ENCODE measurements at regions not wholly inside any gene's neighbourhood (a gene's known extent, or its start where the extent isn't known, plus 50 kb on each side); places are given as distances from the start of the nearest gene placed in this dataset.

DNA sequence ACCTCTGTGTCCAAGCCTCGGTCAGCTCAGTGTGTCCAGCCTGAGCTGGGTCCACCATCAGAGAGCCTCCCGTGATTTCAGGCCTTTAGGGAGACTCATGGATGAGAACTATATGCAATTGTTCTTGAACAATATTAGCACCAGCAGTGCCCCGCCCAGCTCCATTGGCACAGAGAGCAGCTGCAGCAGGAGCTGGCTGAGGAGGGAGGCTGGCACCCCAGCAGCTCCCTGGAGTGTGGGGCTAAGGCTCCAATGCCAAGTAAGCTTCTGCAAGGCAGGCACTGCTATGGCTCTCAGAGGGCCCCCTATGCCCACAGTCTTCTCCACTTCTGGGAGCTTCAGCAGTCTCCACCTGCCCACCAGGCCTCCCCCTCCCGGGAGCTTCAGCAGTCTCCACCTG, 593.3 kb downstream of the MATN1 start:
- H3K27ac ChIP-seq = peak overlapping the region in 2 of 4 donors; percentile 31 to 61
- WGBS, 2 donors = 73 to 75% methylated on average over 2 to 4 of the region's 4 CpGs
- H3K9me3 ChIP-seq = no peaks in the 10 kb centered on the region
- H3K4me1 ChIP-seq = peaks cover 5 to 19% (median 11%) of the 10 kb centered on the region in 4 donors
- DNase-seq (no peak), ATAC-seq (ENCODE audit: low FRiP score in 2 of 2) (no peak)
- H3K4me3 ChIP-seq = peak overlapping the region in 1 of 4 donors; percentile 13
- no peaks in the 10 kb centered on the region for H3K36me3 ChIP-seq
- TF ChIP-seq POLR2A (IDR thresholded peaks at IDR 0.05) = no peak
- TF ChIP-seq, protein P1, sequence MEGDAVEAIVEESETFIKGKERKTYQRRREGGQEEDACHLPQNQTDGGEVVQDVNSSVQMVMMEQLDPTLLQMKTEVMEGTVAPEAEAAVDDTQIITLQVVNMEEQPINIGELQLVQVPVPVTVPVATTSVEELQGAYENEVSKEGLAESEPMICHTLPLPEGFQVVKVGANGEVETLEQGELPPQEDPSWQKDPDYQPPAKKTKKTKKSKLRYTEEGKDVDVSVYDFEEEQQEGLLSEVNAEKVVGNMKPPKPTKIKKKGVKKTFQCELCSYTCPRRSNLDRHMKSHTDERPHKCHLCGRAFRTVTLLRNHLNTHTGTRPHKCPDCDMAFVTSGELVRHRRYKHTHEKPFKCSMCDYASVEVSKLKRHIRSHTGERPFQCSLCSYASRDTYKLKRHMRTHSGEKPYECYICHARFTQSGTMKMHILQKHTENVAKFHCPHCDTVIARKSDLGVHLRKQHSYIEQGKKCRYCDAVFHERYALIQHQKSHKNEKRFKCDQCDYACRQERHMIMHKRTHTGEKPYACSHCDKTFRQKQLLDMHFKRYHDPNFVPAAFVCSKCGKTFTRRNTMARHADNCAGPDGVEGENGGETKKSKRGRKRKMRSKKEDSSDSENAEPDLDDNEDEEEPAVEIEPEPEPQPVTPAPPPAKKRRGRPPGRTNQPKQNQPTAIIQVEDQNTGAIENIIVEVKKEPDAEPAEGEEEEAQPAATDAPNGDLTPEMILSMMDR (IDR thresholded peaks at IDR 0.05) = no peak
- no peak for TF ChIP-seq EP300 (IDR thresholded peaks at IDR 0.05)
- no peak for TF ChIP-seq POLR2AphosphoS5 (IDR thresholded peaks at IDR 0.05)
- H3K27me3 ChIP-seq = no peaks in the 10 kb centered on the region

DNA sequence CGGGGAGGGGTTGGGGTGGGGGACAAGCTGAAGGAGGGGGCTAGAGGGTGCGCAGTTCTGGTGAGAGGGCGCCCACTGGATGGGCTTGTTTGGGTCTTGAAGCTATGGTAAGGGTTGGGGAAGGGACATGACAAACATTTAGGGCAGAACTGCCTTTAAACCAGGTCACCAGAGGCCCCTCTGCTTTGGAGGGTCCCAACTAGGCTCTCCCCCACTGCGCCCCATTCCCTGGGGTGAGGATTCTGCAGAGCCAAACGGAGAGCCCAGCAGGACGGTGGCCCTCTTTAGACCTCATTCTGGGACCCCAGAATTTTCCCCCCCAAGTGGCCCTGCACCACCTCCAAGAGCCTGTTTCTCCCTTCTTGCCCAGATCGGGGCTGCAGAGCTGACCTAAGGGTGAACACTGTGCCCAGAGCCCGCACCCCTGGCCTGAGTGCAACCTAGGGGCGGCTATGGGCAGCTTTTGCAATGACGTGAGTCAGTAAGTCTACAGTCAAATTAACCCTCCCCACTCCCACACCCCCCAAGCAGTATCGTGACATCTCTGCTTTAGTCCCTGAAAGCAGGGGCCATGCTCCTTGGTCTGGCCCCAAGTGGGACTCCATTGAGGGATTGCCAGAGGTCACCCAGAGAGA, 593.8 kb downstream of the MATN1 start:
- no peak for ATAC-seq (ENCODE audit: low FRiP score in 2 of 2)
- no peaks in the 10 kb centered on the region for H3K36me3 ChIP-seq

DNA sequence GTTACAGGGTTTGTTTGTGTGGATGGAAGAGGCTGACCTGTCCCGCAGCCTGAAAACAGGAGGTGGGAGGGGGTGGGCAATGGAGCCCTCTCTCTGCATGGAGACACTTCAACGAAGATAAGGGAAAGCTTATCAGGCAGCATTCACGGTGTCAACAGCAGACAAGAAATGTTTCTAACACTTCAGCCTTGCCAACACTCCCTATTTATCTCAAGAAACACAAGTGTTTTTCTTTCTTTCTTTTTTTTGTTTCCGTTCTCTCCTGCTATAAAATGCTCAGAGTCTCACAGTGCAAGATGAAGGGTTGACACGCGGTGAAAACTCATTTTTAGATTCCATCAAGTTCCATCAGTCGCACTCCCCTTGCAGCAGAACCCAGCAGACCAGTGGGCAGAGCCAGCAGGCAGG, 594.4 kb downstream of the MATN1 start:
- DNase-seq (no peak), ATAC-seq (ENCODE audit: low FRiP score in 2 of 2) (no peak)
- no peak overlapping the region for H3K4me3 ChIP-seq
- H3K27me3 ChIP-seq = no peaks in the 10 kb centered on the region
- TF ChIP-seq EP300 (IDR thresholded peaks at IDR 0.05) = no peak
- TF ChIP-seq, protein P1 (IDR thresholded peaks at IDR 0.05) = no peak
- no peak for TF ChIP-seq POLR2AphosphoS5 (IDR thresholded peaks at IDR 0.05)
- TF ChIP-seq POLR2A (IDR thresholded peaks at IDR 0.05) = no peak
- peaks cover 5 to 21% (median 12%) of the 10 kb centered on the region in 4 donors for H3K4me1 ChIP-seq
- no peaks in the 10 kb centered on the region for H3K36me3 ChIP-seq
- WGBS, 2 donors = 25 to 37% methylated on average over 7 of the region's 7 CpGs
- no peak overlapping the region for H3K27ac ChIP-seq
- no peaks in the 10 kb centered on the region for H3K9me3 ChIP-seq

More for the DNA sequence above, 593.8 kb downstream of the MATN1 start:
- Histone ChIP-seq H3K9me3 (no peaks in the 10 kb centered on the region), H3K27ac (peak overlapping the region in 2 of 4 donors; percentile 31 to 61), H3K4me1 (peaks cover 5 to 19% (median 11%) of the 10 kb centered on the region in 4 donors), H3K4me3 (peak overlapping the region in 1 of 4 donors; percentile 13), H3K27me3 (no peaks in the 10 kb centered on the region)
- DNase-seq = no peak
- TF ChIP-seq, protein P1 (IDR thresholded peaks at IDR 0.05) = no peak
- TF ChIP-seq POLR2A (IDR thresholded peaks at IDR 0.05) (no peak), EP300 (IDR thresholded peaks at IDR 0.05) (no peak), POLR2AphosphoS5 (IDR thresholded peaks at IDR 0.05) (no peak)
- 67 to 72% methylated on average over 7 to 11 of the region's 11 CpGs for WGBS, 2 donors

DNA sequence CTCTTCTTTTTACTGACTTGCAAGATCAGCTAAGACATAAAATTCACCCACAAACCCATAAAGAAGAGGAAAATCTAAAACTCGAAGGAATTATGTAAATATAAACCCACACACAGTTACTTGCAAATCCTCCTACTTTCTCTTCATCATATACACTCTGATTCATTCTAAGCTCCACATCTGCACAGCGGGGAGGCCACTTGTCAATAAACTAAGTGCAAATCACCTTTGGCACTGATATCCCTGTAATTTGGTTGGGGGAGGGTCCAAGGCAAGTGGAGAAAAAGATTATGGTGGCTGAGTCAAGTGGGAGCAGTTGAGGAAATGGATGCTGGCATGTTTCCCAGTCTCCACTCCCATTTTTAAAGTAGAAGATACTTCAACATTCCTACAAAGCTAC, 596.5 kb downstream of the MATN1 start:
- no peaks in the 10 kb centered on the region for H3K27me3 ChIP-seq
- TF ChIP-seq, protein P1 (IDR thresholded peaks at IDR 0.05) = no peak
- TF ChIP-seq POLR2A (IDR thresholded peaks at IDR 0.05) (no peak), POLR2AphosphoS5 (IDR thresholded peaks at IDR 0.05) (no peak), EP300 (IDR thresholded peaks at IDR 0.05) (no peak)
- WGBS, 2 donors = 50 to 71% methylated on average over 2 of the region's 2 CpGs
- H3K27ac ChIP-seq = no peak overlapping the region
- peaks cover 5 to 25% (median 12%) of the 10 kb centered on the region in 4 donors for H3K4me1 ChIP-seq
- DNase-seq = no peak
- no peaks in the 10 kb centered on the region for H3K9me3 ChIP-seq
- no peak for ATAC-seq (ENCODE audit: low FRiP score in 2 of 2)
- H3K36me3 ChIP-seq = no peaks in the 10 kb centered on the region
- H3K4me3 ChIP-seq = no peak overlapping the region

DNA sequence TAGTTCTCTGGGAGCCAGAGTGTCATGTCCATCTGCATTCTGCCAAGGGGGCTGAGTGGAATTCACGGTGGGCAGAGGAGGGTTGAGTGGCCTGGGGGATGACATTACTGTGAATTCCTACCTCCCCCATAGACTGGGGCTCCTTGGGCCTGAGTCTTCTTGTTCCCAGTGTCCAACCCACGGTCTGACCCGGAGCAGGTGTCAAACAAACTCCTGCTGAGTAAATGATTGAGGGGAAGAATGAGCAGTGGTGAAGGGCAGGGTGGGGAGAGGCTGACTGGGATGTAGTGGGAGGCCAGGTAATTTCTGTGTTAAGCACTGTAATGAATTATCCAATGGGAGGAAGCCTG, 597.6 kb downstream of the MATN1 start:
- H3K27me3 ChIP-seq = no peaks in the 10 kb centered on the region
- no peak overlapping the region for H3K27ac ChIP-seq
- TF ChIP-seq POLR2AphosphoS5 (IDR thresholded peaks at IDR 0.05) (no peak), POLR2A (IDR thresholded peaks at IDR 0.05) (no peak), EP300 (IDR thresholded peaks at IDR 0.05) (no peak)
- TF ChIP-seq, protein P1 (IDR thresholded peaks at IDR 0.05) = no peak
- no peak overlapping the region for H3K4me3 ChIP-seq
- no peaks in the 10 kb centered on the region for H3K36me3 ChIP-seq
- H3K4me1 ChIP-seq = peaks cover 5 to 25% (median 12%) of the 10 kb centered on the region in 4 donors
- no peak for ATAC-seq (ENCODE audit: low FRiP score in 2 of 2)
- H3K9me3 ChIP-seq = no peaks in the 10 kb centered on the region
- no peak for DNase-seq
- WGBS, 2 donors = 65 to 74% methylated on average over 3 of the region's 3 CpGs

Data from upper lobe of left lung (tissue), 6 donors.